ENCODE measurements at regions not wholly inside any gene's neighbourhood (a gene's known extent, or its start where the extent isn't known, plus 50 kb on each side); places are given as distances from the start of the nearest gene placed in this dataset.
"Not testable (repeated sequence)": the region's sequence is repeated elsewhere in the genome, so short reads cannot be mapped to it uniquely, and the experiment has no call there.

- no peak for DNase-seq
These were observed 215.6 kb downstream of the LIG4 start for GRCh38 chr13:107999751-108000150.

DNA sequence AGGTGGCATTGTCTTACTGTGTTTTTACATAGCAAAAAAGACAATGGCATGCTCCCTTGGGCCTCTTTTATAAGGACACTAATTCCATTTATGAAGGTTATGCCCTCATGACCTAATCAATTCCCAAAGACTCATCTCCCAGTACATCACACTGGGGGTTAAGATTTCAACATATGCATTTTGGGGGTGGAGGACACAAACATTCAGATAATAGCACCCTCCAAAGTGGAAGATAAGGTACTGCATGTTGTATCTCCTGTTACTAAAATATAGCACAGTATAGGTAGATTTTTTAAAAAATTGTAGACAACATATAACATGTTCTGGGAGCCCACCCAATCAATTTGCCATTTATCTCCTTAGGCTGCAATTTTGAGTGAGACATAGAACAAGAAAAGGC is 221.2 kb downstream of the LIG4 start:
- no peak for DNase-seq

DNA sequence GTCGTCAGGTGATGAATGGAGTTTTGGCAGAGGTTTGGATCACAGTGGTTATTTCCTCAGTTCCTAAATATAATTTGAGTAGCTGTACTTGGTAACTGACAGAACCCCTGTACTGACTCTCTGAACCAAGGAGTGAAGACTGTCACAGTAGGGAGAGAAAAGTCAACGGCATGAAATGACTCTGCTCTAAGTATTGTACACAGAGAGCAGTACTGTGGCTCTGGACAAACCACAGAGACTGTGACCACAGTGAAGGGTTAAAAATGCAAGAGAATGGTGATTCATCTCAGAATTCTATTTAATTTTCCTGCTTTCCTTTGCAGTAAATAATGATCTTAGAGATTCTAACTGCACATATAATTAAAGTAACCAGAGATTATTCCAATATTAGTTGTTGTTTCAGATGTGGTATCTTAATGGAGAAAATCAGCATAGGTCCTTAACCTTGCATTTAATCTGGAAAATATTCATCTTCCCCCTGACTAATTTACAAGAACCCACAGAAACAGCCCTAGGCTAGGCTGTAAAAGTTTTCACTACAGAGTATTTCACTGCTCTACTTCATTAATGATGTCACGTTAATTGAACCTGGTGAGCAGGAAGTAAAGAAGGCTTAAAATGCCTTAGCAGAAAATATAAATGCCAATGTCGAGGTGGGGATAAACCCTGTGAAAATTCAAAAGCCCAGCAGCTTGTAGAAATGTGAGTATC is 221.9 kb downstream of the LIG4 start:
- DNase-seq: no peak

GRCh38 chr13:107992542-107992941 is 222.8 kb downstream of the LIG4 start:
- no peak for DNase-seq

DNA sequence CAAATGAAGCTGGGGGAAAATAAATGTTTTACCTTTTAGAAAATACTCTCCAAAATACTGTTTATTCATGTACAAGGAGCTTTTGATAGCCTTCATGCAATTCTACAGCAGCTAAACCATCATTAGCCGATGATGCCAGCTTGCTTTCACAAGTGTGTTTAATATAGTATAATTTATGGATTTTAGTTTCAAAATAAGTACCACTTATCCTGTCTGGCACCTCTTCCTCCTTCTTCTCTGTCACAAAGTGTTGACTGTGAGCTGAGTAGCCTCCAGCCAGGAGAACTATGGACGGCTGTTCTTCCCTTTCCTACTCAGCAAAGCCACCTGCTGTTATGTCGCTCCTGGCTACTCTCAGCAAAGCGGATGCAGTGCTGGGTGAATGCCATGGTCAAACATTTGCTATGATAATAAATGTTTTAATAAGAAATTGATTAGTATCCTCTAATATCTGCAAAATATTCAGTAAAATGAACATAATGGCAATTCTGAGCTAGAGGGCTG is 238.2 kb downstream of the LIG4 start:
- no peak for DNase-seq

DNA sequence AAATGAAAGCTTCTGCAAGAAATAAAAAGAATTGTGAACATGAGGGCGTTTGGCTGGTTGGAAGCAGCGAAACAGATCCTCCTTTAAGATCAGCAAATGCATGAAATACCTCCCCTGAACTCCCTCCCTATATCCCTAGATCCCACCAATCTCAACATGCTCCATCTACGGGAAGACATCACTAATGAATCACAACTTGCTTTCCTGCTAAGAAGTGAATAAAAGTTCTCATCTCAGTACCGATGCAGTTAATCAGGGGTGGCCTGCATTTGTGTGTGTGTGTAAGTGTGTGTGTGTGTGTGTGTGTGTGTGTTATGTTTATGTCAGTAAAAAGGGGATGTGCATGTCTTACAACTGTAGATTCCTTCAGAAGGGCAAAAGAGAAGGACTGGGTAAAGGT is 238.7 kb downstream of the LIG4 start:
- no peak for DNase-seq

DNA sequence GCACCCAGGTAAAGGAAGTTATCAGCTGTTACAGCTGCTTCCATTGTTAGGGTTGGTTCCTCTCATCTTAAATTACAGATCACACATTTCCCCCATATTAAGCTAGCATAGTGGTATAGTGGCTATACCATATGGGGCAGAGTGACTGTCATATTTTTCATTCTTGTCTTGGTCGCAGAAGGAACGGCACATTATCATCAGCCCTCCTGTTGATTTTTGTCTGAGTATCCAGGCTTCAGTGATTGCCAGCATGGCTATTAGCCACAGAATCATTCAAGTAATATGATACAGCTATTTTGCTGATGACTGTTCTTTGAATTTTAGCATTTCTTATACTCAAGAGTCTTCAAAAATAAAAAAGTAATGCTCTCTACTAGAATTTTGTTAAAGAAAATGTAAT is 240.9 kb downstream of the LIG4 start:
- DNase-seq: no peak

GRCh38 chr13:107969546-107969945 is 245.8 kb downstream of the LIG4 start:
- no peak for DNase-seq

- DNase-seq: no peak
These were observed 246.9 kb downstream of the LIG4 start for GRCh38 chr13:107968470-107968869.

DNA sequence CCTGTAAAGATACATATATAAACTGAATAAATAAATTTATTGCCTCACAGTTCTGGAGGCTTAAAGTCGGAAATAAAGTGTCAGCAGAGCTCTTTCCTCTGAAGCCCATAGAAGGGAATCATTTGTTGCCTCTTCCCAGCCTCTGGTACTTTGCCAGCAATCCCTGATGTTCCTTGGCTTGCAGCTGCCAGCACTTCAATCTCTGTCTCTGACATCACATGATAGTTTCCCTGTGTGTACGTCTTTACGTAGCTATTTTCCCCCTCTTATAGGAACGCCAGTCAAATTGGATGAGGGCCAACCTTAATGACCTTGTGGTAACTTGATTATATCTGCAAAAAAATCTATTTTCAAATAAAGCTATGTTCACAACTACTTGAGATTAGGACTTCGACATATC is 250.9 kb downstream of the LIG4 start:
- no peak for DNase-seq

GRCh38 chr13:107961849-107962608 is 253.3 kb downstream of the LIG4 start:
- no peak for DNase-seq

DNA sequence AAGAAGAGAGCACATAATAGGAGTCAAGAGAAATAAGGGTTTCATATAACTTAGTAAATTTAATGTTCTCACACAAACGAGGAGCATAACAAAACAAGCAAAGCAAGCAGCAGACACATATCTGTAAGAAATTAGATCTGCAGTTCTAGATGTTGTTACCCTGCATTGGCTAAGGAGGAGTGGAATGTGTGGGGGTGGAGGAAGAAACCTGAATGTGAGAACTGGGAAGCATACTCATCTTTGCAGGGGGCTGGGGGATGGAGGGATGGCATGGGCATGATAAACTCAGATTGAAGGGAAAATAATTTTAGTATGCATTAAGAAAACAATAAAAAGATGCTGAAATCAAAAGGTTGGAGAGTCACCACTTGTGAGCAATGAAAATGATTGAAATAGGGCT is 255.0 kb downstream of the LIG4 start:
- no peak for DNase-seq

DNA sequence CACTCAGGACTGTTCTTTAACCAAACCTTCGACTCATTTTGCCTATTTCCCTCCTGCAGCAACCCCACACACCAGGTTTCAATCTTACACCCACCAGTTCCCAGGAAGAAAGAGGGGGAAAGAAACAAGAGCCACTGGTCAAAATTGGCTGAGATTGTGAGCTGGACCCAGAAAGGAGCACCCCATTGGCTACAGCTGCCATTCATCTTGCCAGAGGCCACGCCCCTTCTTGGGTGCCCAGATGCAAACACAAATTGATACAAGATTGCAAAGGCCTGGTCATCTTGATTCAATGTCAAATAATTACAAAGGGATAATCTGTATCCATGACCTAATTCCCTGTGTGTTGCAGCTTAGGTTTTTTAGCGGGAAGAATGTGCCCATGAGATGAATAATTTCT is 258.4 kb downstream of the LIG4 start:
- no peak for DNase-seq

DNA sequence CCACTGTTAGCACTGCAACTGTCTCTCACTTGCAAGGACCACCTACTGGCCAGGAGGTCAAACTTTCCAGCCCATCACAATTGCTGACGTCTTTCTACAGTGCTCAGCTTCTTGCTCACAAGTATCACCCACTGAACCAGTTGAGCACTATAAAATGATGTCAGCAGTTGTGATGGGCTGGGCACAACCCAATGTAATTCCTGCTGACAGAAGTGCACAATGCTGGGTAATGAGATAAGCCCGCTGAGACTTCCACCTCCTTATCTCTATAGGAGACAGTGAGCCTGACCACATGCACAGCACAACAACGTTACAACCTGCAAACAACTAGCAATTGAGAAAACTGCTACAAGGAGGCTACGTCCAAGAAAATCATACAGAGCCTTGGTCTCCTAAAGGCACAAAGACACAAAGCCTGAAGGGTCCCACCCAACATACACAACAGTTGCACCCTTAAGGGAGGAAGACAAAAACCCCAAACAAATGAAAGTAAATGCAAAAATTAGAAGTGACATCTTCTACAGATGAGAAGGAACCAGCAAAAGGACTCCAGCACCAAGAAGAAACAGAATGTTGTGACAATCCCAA is 273.2 kb downstream of the LIG4 start:
- DNase-seq: no peak

- no peak for DNase-seq
These were observed 273.8 kb downstream of the LIG4 start for GRCh38 chr13:107941345-107942029.

DNA sequence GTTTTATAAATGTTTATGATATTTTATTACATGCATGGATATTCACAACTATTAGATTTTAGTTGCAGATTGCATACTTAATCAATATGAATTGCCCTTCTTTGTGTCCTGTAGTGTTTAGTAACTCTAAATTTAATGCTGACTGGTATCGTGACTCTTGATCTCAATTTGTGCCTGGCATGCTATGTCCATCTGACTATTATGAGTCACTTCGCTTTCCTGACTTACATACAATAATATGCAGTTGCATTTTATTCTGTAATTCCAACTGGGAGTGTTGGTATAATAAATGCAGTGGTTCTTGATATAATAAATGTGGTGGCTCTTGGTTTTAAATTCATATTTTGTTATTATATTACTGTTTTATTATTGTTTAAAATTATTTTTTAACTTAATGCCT is 277.5 kb downstream of the LIG4 start:
- DNase-seq: no peak

GRCh38 chr13:107931056-107931455 is 284.3 kb downstream of the LIG4 start:
- no peak for DNase-seq

- DNase-seq: no peak
These were observed 286.6 kb downstream of the LIG4 start for GRCh38 chr13:107928762-107929161.

DNA sequence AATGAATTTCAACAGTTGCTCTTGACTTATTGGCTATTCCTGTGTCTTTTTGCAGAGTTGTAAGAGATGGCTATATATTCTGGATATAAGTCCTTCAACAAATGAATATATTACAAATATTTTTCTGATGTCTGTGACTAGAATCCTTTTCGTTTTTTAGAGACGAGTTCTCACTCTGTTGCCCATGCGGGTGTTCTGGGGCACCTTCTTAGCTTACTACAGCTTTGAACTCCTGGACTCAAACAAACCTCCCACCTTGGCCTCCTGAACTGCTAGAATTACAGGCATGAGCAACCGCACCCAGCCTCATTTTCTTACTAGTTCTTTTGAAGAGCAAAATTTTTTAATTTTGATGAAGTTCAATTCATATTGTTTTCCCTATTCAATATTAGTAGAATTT is 287.8 kb downstream of the LIG4 start:
- DNase-seq: no peak

- DNase-seq: not testable (repeated sequence)
These were observed 288.8 kb downstream of the LIG4 start for GRCh38 chr13:107926515-107926914.

- not testable (repeated sequence) for DNase-seq
These were observed 298.4 kb downstream of the LIG4 start for GRCh38 chr13:107916902-107917301.

DNA sequence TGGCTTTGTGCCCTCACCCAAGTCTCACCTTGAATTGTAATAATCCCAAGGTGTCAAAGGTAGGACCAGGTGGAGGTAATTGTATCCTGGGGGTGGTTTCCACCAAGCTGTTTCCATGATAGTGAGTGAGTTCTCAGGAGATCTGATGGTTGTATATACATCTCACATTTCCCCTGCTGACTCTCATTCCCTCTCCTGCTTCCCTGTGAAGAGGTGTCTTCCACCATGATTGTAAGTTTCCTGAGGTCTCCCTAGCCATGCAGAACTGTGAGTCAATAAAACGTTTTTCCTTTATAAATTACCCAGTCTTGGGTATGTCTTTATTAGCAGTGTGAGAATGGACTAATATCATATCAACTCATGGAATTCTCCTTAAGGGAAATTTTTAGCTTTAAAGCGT is 302.6 kb downstream of the LIG4 start:
- DNase-seq: no peak

DNA sequence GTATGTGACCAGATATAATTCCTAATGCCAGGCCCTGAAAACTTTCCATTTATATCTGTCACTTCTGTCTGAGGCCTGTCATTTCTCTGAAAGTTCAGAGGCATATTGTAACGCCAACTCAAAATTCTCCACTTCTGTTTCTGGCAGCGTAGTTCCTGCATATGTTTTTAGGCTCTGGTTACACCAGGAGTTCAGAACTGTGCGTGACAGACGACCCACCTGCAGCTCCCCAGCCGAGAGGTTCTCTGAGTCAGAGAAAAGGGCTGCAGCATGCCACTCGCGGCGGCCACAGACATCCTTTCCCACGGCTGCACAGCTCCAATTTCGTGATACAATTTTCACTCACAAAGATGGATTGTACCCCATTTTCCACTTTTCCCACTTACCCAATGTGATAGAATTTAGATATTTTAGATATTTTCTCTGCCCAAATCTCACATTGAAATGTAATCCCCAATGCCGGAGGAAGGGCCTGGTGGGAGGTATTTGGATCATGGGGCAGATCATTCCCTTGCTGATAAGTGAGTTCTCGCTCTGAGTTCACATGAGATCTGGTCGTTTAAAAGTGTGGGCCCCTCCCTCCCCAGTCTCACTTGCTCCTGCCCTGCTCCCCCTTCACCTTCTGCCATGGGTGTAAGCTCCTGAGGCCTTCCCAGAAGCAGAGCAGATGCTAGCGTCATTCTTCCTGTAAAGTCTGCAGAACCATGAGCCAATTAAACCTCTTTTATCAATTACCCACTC is 308.1 kb downstream of the LIG4 start:
- DNase-seq: no peak
